Cardiac muscle cell (in vitro differentiated cells and primary cell): ENCODE measurements at regions not wholly inside any gene's neighbourhood (a gene's known extent, or its start where the extent isn't known, plus 50 kb on each side); places are given as distances from the start of the nearest gene placed in this dataset.

Source experiments
- DNase-seq, 2 donors: peaks; one replicate each; pipeline versions ENCODE4 v3.0.0 to v3.0.0-alpha.2; 2010 to 2017; ENCODE audit warnings: low read depth in 1 of 2, low spot score in 1 of 2
- H3K27ac ChIP-seq: fragments of 200-600 bp; sonication (generic); 2 replicates; pipeline ENCODE4 v1.5.1; 2016
- H3K27me3 ChIP-seq: fragments of 200-600 bp; sonication (generic); 2 replicates; pipeline ENCODE4 v1.6.0; 2016; ENCODE audit warnings: control low read depth
- H3K36me3 ChIP-seq: fragments of 200-600 bp; sonication (generic); 2 replicates; pipeline ENCODE4 v1.5.1; 2016; ENCODE audit warnings: control low read depth
- H3K4me1 ChIP-seq: fragments of 200-600 bp; sonication (generic); 2 replicates; pipeline ENCODE4 v1.8.1; 2017; ENCODE audit warnings: low read depth, mild to moderate bottlenecking, mixed run types
- H3K4me3 ChIP-seq: fragments of 200-600 bp; sonication (generic); 2 replicates; pipeline ENCODE4 v1.5.1; 2016; ENCODE audit warnings: mild to moderate bottlenecking
- H3K9me3 ChIP-seq: fragments of 200-600 bp; sonication (generic); 2 replicates; pipeline ENCODE4 v1.5.1; 2017; ENCODE audit warnings: low read depth, mild to moderate bottlenecking, control low read depth
- TF ChIP-seq, protein P1 (sequence below): IDR thresholded peaks from 2 replicates; pipeline ENCODE4 v1.5.1; 2012; ENCODE audit warnings: low read depth, mild to moderate bottlenecking, low read length

GRCh38 chr3:107116251-107116650 is 261.0 kb upstream of the CCDC54 start:
- no peak for DNase-seq
- no peak overlapping the region for H3K4me3 ChIP-seq
- H3K27ac ChIP-seq: no peak overlapping the region
- TF ChIP-seq, protein P1, sequence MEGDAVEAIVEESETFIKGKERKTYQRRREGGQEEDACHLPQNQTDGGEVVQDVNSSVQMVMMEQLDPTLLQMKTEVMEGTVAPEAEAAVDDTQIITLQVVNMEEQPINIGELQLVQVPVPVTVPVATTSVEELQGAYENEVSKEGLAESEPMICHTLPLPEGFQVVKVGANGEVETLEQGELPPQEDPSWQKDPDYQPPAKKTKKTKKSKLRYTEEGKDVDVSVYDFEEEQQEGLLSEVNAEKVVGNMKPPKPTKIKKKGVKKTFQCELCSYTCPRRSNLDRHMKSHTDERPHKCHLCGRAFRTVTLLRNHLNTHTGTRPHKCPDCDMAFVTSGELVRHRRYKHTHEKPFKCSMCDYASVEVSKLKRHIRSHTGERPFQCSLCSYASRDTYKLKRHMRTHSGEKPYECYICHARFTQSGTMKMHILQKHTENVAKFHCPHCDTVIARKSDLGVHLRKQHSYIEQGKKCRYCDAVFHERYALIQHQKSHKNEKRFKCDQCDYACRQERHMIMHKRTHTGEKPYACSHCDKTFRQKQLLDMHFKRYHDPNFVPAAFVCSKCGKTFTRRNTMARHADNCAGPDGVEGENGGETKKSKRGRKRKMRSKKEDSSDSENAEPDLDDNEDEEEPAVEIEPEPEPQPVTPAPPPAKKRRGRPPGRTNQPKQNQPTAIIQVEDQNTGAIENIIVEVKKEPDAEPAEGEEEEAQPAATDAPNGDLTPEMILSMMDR: no peak
- H3K4me1 ChIP-seq: peaks cover 22% of the 10 kb centered on the region
- H3K27me3 ChIP-seq: no peaks in the 10 kb centered on the region
- no peaks in the 10 kb centered on the region for H3K36me3 ChIP-seq
- no peaks in the 10 kb centered on the region for H3K9me3 ChIP-seq

DNA sequence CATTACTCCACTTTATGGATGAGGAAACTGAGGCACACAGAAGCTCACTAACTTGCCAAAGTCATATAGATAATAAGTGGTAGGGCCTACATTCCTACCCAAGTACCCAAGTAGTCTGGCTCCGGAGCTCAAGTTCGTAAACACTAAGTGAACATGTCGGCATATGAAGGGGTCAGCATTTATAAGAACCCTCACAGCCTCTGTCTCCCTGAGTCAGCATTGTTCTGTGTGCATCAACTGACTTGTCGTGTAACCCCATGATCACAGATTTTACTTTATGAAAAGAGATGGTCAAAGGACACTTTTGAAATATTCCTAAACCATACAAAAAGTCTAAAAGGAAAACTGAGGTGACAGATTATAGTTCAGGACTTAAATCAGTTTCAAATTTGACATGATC is 260.1 kb upstream of the CCDC54 start:
- DNase-seq: no peak
- Histone ChIP-seq H3K4me3 (no peak overlapping the region), H3K9me3 (no peaks in the 10 kb centered on the region), H3K27ac (no peak overlapping the region), H3K36me3 (no peaks in the 10 kb centered on the region), H3K27me3 (no peaks in the 10 kb centered on the region), H3K4me1 (peaks cover 22% of the 10 kb centered on the region)
- TF ChIP-seq, protein P1: no peak

GRCh38 chr3:107117922-107118536 is 259.2 kb upstream of the CCDC54 start:
- Histone ChIP-seq H3K4me3 (no peak overlapping the region), H3K27ac (no peak overlapping the region), H3K36me3 (no peaks in the 10 kb centered on the region), H3K9me3 (no peaks in the 10 kb centered on the region), H3K4me1 (peaks cover 22% of the 10 kb centered on the region), H3K27me3 (no peaks in the 10 kb centered on the region)
- peak; percentile 70 to 90 for DNase-seq
- TF ChIP-seq, protein P1: peak; percentile 67

DNA sequence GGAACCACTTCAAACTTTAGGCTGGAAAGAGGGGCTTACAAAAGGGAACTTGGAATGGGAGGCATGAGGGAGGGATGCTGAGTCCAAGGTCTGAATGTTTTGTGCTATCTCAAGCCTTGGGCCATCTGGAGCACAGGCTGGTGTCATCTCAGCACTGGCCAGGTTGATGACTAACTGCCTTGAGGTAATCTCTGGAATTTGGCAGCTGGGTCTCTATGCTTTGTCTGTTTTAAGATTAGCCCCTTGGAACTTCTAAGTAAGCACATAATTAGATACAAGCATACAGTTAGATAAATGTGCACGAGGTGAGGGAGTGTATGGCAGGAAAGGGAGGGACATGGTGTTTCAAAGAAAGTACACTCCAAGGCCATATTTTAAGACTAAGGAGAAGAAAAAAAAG is 252.4 kb upstream of the CCDC54 start:
- Histone ChIP-seq H3K27me3 (no peaks in the 10 kb centered on the region), H3K4me3 (no peak overlapping the region), H3K36me3 (no peaks in the 10 kb centered on the region), H3K9me3 (no peaks in the 10 kb centered on the region), H3K4me1 (peaks cover 15% of the 10 kb centered on the region), H3K27ac (no peak overlapping the region)
- TF ChIP-seq, protein P1: no peak
- peak in 1 of 2 donors; percentile 84 for DNase-seq

DNA sequence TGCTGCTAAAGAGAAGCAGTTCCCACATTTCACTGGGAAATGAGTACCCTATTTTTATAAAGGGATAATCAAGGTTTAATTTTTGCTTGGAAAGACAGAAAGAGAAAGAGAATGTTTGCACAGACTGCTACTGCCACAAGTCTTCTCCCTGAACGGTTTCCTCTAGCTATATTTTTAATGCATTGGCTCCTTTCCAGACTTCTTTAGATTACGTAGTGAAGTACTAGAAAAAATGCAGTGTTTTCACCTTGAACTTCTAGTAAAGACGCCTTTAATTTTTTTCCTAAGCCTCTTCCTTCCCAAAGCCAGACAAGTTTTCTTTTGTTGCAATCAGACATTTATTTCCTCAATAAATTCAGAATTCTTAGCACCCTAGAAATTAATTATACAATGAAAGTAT is 248.3 kb upstream of the CCDC54 start:
- no peak overlapping the region for H3K27ac ChIP-seq

More for the DNA sequence above, 248.3 kb upstream of the CCDC54 start:
- peak in 1 of 2 donors; percentile 58 for DNase-seq
- Histone ChIP-seq H3K4me1 (peaks cover 7% of the 10 kb centered on the region), H3K36me3 (no peaks in the 10 kb centered on the region), H3K4me3 (no peak overlapping the region), H3K9me3 (no peaks in the 10 kb centered on the region), H3K27me3 (no peaks in the 10 kb centered on the region)
- TF ChIP-seq, protein P1: no peak
